GM21786 (cell line): ENCODE measurements at regions not wholly inside any gene's neighbourhood (a gene's known extent, or its start where the extent isn't known, plus 50 kb on each side); places are given as distances from the start of the nearest gene placed in this dataset.

Experiments used
- ATAC-seq: cut with Tn5 transposase; IDR thresholded peaks from one replicate; pipeline ENCODE4 v1.9.1; 2021; ENCODE audit not compliant: unreplicated experiment

DNA sequence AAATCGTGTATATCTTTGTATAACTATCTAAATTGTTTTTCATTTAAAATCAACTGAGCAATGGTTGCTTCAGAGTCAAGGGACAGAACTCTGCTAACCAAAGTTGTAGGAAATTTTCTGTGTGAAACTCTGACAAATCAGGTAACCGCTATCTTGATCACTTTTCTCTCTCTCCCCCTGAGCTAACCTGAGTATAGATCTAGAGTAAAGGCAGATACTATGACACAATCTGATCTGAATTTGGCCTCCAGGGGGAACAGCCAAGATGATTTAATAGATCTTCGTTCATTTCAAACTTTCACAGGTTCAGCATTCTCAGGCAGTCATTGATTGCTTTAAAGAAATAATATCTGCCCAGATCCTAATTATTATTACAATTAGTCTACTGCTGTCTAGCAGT lies 472.8 kb downstream of the NUF2 start:
- no peak for ATAC-seq

DNA sequence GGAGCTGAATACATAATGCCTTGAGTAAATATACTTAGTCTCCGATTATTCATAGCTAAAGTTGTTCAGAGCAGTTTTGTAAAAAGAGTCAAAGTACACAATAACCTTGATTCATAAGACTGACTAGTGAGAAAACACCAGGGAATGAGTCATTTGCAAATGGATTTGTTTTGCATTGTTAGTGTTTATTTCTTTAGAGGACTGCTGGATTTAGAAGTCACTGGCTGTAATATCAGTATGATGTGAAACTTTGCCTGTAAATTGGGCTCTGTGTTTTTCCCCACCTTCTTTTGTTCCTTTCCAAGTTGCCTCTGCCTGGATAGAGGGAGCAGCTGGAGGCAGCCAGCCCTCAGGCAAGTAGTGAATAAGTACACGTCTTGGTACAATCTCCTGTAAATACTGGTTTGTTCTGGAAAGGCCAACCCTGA lies 474.7 kb downstream of the NUF2 start:
- no peak for ATAC-seq

DNA sequence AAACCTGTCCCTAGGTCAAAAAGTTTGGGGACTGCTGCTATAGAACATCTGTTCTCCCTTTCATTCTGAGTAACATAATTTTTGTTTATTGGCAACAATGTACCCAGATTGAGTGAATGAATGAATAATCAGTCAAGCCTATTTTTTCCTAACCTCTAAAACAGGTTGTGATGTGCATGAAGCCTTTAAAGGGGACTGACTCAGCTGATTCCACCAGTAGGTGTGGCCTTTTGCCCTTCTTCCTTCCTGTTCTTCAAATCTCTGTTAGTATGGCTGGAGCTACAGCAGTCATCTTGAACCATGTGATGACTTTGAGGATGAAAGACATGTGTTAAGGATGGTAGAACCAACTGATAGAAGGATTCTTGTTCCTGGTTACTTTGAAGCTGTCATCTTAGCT lies 476.1 kb downstream of the NUF2 start:
- no peak for ATAC-seq

DNA sequence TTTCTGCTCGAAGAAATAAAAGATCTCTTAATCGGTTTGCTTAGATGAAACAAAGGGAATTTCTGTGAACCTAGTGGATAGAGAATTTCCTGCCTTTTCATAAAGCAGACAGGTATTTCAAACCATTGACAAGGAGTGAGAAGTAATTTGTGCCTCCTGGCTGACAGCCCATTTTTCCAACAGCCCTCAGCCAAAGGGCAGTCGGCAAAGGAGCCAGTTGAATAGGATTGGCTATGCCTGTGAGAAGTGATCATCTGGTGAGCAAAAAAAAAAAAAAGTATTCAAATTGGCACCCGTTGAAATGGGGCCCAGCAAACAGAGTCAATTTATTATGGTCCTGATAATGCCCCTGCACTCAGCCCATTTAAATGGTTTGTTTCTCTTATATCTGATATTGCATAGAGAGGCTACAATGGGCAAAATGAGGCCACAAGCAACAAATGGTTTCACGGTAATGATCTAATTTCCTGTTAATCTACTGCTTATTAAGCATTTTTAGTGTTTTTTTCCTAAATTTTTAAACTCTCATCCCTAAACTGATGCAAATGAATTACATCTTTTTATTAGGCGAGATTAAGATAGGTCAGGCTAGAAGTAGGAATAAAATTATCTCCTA lies 477.5 kb downstream of the NUF2 start:
- no peak for ATAC-seq

DNA sequence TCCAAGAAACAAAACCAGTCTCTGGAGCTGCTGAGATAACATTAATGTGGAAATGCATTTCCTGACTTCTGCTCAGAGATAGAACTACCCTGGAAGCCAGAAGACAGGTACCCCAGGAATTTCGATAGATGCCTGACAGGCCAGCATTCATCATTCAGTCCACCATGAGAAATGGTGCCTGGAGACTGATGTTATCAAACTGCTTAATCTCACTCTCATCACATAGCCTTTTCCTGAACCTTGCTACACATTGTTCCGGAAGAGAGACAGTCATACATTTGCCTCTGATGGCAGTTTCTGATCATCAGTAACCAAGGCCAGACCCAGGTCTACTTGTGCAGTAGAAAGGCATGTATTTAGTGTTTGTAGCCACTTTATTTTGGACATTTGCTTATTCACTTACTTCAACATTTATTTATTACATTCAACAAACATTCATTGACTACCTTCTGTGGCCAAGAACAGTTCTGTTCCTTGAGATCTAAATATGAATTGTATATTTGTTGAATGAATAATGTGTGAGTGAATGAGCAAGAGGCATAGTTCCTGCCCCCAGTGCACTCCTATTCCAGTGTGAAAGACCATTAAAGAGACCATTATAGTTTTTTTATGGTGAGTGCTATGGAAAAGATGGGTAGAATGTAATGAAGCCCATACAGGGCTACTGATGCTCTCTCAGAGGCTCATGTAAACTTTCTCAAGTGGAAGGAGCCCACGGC lies 485.7 kb downstream of the NUF2 start:
- no peak for ATAC-seq

DNA sequence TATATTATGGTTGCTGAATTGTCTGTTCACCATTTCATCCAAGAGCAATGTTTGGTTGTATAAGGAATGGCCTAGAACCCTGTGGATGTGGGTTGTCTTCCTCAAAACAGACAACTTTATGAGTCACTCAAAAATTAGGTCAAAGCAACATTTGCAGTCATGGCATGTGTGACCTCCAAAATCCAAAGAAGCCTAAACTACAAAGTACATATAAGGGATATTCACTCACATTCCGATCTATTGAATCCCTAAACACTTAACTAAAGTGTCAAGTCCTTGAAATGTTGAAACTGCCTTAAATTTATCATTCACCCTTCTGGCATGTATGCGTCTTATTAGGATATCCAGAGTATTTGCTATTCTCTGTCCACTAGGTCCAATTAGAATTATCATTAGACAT lies 491.5 kb downstream of the NUF2 start:
- ATAC-seq = no peak

DNA sequence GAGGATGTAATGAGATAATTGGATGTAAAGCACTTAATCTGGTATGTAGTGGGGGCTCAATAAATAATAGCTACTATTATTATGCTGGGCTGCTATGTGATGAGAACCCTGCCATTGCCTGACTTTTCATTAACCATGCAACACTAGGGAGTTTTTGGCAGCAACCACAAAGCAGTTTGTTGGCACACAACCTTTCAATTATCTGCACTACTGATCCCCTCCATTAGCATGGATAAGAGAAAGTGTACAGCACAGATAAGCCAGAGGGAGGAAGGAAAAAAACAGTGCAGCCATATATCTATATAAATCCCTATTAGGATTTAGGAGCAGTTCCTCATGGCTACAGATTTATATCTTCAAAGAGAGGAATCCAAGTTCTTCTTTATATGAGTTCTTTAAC lies 498.5 kb downstream of the NUF2 start:
- ATAC-seq = no peak

DNA sequence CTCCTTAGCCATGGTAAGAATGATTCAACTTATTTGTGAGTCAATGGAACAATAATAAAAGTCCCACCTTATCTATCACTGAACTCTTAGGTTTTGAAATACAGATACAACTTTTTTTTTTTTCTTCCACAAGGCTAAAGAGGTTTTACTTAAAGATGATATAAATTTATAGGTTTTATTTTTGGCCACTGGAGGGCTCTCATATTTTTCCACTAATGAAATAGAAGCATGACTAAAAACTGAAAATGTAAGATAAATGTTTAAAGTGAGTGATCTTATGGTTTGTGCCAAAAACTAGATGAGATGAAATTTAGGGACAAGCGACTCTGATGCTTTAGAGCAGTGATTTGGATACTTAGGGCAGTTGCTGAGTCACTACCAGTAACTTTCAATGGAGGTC lies 499.0 kb downstream of the NUF2 start:
- no peak for ATAC-seq

DNA sequence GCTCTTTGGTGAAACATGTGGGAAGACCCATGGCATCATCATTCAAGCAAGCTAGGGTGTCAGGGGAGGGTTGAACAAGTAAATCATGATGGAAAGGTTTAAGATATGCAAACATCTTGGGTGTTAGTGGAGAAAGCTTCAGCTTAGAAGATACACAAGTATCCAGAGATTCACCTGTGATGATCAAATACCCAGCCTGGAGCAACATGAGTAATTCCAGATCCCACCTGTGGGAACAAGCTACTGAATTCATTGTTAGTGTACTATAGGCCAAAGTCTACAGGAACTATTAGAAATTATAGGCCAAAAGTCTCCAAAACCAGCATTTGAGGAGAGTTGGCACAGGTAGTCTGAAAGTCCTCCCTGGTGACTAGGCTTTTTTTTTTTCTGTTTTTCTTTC lies 499.9 kb downstream of the NUF2 start:
- ATAC-seq = no peak

DNA sequence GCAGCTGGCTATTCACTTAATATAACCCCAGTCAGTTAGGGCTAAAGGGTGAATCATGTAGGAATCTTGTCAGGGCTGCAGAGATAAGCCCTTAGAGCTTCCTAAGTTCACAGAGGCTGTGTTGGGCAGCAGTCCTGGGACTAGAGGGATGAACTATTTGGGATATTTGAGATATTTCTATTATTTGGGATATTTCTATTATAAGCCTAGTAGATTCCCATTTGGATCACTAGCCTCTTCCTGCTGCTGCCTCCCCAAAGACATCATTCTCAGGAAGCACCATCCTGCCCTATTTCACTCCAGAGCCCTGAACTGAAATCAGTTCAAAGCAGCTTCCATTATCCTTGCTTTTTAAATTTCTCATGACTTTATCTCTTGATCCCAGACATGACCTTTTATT lies 501.3 kb downstream of the NUF2 start:
- no peak for ATAC-seq

DNA sequence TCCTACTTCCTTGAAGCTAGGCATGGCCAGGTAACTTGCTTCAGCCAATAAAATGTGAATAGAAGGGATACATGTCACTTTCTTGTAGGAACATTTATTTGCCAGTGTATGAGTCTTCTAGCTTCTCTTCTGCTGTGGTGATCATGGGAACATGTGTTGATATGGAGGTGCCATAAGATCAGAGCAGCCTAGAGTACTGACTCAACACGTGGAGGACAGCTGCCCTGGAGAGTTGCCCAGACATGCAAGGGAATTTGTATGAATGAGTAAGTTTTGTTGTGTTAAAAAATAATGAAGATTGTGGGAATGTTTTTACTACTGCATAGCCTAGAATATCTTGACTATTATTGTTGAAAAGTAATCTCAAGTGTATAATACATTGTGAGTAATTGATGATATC lies 502.3 kb downstream of the NUF2 start:
- ATAC-seq = no peak

DNA sequence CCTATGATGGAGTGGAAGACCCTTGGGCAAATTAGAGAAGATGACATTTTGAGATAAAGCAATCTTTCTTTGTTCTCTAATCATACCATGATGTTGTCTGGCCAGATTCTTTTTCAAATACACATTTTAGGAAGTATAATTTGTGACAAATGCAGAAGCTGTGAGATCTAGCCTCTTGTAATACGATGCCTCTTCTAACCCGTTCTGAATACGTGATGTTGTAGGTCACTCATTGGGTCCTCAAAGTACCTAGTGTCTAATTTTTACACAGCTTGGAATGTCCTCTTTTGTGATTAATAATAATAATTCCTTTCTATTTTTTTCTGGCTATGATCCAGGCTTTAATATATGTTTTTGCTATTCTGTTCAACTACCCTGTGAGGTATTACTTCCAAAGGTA lies 502.7 kb downstream of the NUF2 start:
- no peak for ATAC-seq

DNA sequence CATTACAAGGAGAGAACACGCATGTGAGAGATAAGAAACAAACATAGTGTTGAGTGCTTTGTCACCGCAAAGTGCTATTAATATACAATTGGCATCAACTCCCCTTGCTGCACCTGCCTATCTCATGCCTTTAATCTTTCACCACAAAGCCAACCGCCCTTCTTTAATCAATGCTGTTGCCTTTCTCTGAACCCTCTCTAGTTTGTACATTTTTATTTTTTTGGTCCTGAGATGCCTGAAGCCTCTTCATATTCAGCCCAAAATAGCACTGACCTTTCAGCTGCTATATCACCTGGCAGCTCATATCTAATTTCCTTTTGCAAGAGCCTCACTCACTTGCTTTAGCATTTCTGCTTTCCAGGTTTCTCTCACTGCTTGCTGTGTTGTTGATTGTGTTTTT lies 504.7 kb downstream of the NUF2 start:
- no peak for ATAC-seq

DNA sequence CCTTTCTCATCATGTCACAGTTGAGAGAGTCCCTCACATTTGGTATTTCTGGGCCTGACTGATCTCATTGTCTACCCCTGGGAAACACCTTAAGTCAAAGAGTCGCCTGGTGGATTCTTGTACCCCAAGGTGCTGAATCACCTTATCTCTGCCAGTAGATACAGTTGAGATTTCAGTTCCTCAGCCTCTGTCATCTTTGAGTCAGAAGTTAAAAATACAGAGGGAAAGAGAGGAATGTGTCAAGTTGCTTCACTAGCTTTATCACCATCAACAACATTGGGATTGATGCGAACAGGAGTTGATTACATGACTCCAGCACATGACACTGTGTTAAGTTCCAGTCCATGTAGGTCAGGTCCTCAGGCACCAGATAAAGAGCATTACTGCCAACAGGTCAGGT lies 513.0 kb downstream of the NUF2 start:
- no peak for ATAC-seq

DNA sequence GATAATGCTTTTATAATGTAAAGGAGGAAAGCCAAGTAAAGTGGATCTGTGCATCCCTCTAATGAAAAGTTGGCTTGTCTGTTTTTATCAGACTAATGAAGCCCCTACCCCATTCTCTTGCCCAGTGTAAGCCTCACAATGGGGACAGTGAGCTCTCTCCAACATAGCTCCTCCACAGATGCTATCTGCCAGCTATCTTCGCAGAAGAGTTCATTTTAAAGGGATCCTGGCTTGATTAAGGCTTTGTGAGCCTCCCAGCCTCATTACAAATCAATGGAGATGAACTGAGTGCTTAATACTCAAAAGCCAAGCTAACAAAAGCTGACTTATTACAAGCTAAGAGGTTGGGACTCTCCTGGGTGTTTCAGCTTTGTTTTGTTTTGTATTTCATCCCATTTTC lies 514.7 kb downstream of the NUF2 start:
- ATAC-seq = no peak

DNA sequence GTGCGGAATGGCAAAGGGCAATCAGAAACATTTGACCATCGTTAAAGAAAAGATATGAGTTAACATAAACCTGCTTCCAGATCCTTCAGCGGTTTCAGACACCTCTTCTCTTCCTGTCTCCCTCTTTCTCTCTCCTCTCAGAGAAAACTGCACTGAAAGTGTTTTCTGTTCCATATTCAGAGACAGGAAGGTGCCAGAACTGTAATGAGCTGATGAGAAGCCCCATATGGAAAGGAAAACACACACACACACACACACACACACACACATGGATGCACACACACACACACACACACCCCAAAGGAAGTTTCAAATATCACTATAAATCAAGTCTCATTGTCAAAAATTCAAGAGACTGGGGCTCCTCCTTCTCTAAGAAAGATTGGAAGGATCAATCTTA lies 515.5 kb downstream of the NUF2 start:
- ATAC-seq = no peak

DNA sequence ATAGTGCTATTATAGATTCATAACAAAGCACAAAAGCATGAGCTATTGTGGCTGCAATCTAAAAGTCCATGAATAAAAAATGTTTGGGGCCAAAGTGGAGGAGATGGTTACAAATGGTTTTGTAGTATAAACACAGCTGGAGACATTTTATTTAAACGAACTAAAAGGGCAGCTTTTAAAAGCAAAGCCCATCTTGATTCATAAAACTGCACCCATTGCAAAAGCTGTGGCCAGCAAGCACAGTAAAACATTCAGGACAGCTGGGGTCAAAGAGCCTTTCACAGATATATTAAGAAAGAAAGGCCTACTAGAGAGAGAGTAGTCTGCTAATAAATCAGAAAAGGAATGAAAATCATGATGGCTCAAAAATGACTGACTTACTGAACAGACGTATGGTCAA lies 520.8 kb downstream of the NUF2 start:
- no peak for ATAC-seq

DNA sequence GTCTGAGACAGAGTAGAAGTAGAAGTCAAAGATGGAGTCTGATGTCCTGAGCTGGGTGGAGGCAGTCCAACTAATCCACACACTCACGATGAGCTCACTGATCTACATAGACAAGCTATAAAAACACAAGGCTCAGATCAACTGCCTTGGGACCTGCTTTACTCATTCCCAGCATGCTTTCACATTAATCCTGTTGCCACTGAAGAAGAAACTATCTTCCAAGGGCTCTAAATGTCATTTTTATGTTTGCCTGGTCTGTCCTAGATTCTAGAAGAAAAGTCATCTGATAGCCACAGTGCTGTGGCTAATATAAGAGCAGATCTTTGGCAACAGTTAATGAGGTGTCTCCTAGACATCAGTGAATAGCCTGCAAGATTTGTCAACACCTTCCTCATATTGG lies 522.7 kb downstream of the NUF2 start:
- ATAC-seq = no peak

DNA sequence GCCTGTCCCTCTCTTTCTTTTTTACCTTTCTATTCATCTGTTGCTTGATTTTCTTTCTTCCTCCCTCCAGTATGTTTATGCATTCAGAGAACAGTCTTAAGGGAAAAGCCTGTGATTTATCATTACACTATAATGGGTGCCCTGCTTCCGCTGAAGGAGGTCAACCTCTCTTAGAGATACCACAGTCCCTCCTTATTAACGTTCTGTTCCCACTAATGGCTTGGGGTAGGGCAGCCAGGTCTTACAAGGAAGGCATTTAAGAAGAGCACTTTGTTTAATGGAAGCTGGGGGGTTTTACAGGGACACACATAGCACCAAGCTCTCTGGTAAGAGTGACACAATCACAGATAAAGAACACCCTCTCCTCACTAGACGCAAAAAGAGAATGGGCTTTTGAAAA lies 523.5 kb downstream of the NUF2 start:
- ATAC-seq = no peak

DNA sequence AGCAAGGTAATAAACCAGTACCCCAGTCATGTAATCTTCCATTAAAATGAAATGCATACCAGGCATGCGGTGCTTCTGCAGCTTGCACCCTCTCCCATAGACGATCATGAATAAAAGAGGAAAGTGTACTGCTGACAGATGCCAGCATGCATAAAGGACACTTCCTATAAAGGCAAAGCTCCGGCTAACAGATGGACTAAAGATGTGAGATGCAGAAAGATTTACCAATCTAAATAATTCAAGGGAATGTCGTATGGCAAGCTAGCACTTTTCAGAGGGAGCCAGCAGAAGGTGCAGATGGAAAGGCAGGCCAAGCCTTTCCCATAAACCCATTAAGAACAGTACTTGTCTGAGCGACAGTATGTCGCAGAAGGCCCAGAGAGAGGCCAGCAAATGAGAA lies 542.0 kb downstream of the NUF2 start:
- no peak for ATAC-seq

DNA sequence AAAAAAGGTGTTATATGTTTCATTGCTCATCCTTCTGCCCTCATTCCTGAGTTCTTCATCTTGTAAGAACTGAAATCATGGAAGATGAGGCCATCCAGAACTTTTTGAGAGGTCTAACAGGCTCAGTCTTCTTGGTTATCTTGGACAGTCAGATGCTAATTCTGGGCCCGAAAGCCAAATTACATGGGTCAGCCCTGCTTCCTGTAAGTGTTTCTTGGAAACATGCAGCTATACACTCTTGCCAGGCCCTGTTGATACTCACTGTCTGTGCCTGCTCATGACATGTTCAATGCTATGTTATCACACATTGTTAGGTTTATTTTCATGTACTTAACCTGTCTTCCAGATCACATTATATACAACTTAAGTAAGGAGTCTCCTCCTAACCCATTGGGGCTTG lies 542.5 kb downstream of the NUF2 start:
- no peak for ATAC-seq

DNA sequence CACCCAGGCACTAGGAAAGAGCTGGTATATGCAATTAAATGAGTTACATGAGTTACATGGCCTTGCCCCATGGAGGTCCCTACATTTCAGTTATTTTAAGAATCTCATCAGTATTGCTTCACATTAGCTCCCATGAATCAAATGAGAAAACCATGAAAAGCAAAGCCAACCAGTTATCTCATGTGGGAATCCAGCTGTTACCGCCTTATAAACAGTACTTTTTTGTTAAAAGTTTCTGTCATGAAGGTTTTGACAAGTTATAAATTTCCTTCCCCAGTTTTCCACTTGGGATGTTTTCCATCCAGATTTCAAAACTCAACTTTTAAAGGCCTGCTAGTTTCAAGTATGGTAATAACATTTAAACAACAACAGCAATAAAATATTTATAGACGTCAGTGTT lies 544.8 kb downstream of the NUF2 start:
- ATAC-seq = no peak

DNA sequence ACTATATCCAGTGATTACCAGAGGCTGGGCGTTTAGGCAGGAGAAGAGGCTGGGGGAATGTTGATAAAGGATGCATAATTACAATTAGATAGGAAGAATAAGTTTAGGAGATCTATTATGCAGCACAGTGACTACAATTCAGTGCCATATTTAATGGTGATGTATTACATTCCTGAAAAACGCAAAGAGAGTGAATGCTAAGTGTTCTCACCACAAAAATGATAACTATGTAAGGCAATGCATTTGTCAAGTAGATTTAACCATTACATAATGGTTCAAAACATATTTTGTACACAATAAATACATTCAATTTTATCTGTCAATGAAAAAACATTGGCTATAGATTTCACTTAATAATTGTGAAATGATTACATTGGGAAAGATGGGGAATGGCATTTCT lies 548.9 kb downstream of the NUF2 start:
- ATAC-seq = no peak
